ENCODE measurements at regions not wholly inside any gene's neighbourhood (a gene's known extent, or its start where the extent isn't known, plus 50 kb on each side); places are given as distances from the start of the nearest gene placed in this dataset.
"Not testable (repeated sequence)": the region's sequence is repeated elsewhere in the genome, so short reads cannot be mapped to it uniquely, and the experiment has no call there.

GRCh38 chr1:212155219-212155618 lies 119.7 kb downstream of the DTL start:
- DNase-seq: no peak

- DNase-seq: no peak
These were observed 121.7 kb downstream of the DTL start for GRCh38 chr1:212157252-212157651.

- peak; percentile 32 for DNase-seq
These were observed 123.6 kb downstream of the DTL start for GRCh38 chr1:212158912-212159796.

- DNase-seq: no peak
These were observed 123.9 kb upstream of the PPP2R5A start for GRCh38 chr1:212161231-212161781.

- DNase-seq: peak; percentile 8
These were observed 122.6 kb upstream of the PPP2R5A start for GRCh38 chr1:212162635-212163034.

GRCh38 chr1:212164095-212164872 lies 120.9 kb upstream of the PPP2R5A start:
- no peak for DNase-seq

GRCh38 chr1:212166244-212166643 lies 119.0 kb upstream of the PPP2R5A start:
- no peak for DNase-seq

GRCh38 chr1:212166644-212167043 lies 118.6 kb upstream of the PPP2R5A start:
- no peak for DNase-seq

- DNase-seq: no peak
These were observed 118.1 kb upstream of the PPP2R5A start for GRCh38 chr1:212167098-212167497.

GRCh38 chr1:212173567-212173966 lies 111.6 kb upstream of the PPP2R5A start:
- no peak for DNase-seq

GRCh38 chr1:212174295-212174694 lies 110.9 kb upstream of the PPP2R5A start:
- not testable (repeated sequence) for DNase-seq

GRCh38 chr1:212177542-212177941 lies 107.7 kb upstream of the PPP2R5A start:
- DNase-seq: no peak

- DNase-seq: no peak
These were observed 106.4 kb upstream of the PPP2R5A start for GRCh38 chr1:212178851-212179250.

GRCh38 chr1:212179394-212180076 lies 105.7 kb upstream of the PPP2R5A start:
- no peak for DNase-seq

- DNase-seq: no peak
These were observed 104.0 kb upstream of the PPP2R5A start for GRCh38 chr1:212181015-212181882.

- no peak for DNase-seq
These were observed 103.0 kb upstream of the PPP2R5A start for GRCh38 chr1:212182171-212182570.

GRCh38 chr1:212182579-212182978 lies 102.6 kb upstream of the PPP2R5A start:
- no peak for DNase-seq

- peak; percentile 39 for DNase-seq
These were observed 98.6 kb upstream of the PPP2R5A start for GRCh38 chr1:212186427-212187207.

GRCh38 chr1:212188599-212189351 lies 96.4 kb upstream of the PPP2R5A start:
- peak; percentile 17 for DNase-seq

- DNase-seq: no peak
These were observed 95.9 kb upstream of the PPP2R5A start for GRCh38 chr1:212189352-212189738.

All from CD4-positive, alpha-beta T cell treated with Interleukin-10 for 1 hour (primary cell).